ENCODE measurements at regions not wholly inside any gene's neighbourhood (a gene's known extent, or its start where the extent isn't known, plus 50 kb on each side); places are given as distances from the start of the nearest gene placed in this dataset.

GRCh38 chr15:96268442-96269204, 61.9 kb upstream of the NR2F2 start:
- no peak for DNase-seq

GRCh38 chr15:96270581-96271172, 59.8 kb upstream of the NR2F2 start:
- DNase-seq = no peak

DNA sequence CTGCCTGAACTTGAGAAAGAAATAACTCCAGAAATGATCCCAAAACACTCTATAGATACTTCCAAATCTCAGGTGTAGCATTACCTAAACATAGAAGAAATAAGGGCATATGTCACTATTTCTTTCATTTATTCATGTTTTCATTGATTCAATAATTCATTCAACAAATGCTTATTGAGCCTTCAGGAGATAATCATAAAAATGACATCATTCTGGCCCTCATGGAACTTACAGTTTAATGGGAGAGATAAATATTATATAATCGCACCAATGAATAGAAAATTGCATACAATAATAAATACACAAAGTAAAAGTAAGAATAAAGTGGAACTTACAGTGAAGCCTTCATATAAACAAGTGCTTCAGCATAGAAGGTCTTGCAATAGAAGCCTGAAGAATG, 58.1 kb upstream of the NR2F2 start:
- DNase-seq = no peak

- DNase-seq = no peak
These were observed 57.0 kb upstream of the NR2F2 start for GRCh38 chr15:96273317-96274086.

DNA sequence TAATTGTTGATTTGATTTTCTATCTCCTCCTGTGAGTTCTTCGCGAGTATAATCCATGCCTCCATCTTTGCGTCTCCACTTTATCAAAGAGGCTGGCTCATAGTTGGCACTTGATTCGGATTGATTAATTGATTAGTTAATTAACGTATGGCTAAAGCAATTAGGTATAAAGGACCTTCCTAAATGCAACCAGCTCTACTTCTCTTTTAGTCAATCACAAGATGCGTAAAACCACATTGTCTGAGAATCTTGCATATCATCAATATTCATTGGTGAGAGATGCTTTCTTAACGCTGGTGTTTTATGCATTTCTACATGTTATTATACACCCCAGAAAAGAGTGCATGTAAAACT, 56.4 kb upstream of the NR2F2 start:
- no peak for DNase-seq

GRCh38 chr15:96274698-96275097, 55.8 kb upstream of the NR2F2 start:
- no peak for DNase-seq

- no peak for DNase-seq
These were observed 53.9 kb upstream of the NR2F2 start for GRCh38 chr15:96276438-96277210.

All from activated effector memory CD4-positive, alpha-beta T cell treated with anti-CD3 and anti-CD28 coated beads, Interleukin-2, amount 50 U/mL, for 16 hours (primary cell).